ENCODE measurements at regions not wholly inside any gene's neighbourhood (a gene's known extent, or its start where the extent isn't known, plus 50 kb on each side); places are given as distances from the start of the nearest gene placed in this dataset.

GRCh38 chr4:166501941-166502382 is 628.9 kb downstream of the TLL1 start:
- TF ChIP-seq CTCF (conservative IDR thresholded peaks at IDR 0.05), result peak; percentile 89
- Mint-ChIP-seq H3K27me3 (ENCODE audit: insufficient read depth) (no peaks in the 10 kb centered on the region), H3K36me3 (ENCODE audit: low read depth) (no peaks in the 10 kb centered on the region), H3K4me1 (peaks cover 2% of the 10 kb centered on the region), H3K4me3 (no peak overlapping the region), H3K27ac (no peak overlapping the region), H3K9me3 (no peaks in the 10 kb centered on the region)
- 27 to 46% methylated on average over 7 to 13 of the region's 13 CpGs for WGBS, 2 experiments (ENCODE audit: insufficient coverage in 1 of 2, insufficient read length in 1 of 2)
- no peak overlapping the region for H3K27ac ChIP-seq (ENCODE audit: low read depth, low read length)
- peak; percentile 88 for DNase-seq
- H3K36me3 ChIP-seq (ENCODE audit: control insufficient read depth, insufficient read depth, low read length), result no peaks in the 10 kb centered on the region
- H3K4me1 ChIP-seq (ENCODE audit: control insufficient read depth, insufficient read depth, low read length), result no peaks in the 10 kb centered on the region
- no peak overlapping the region for H3K4me3 ChIP-seq (ENCODE audit: low read length)
- H3K27me3 ChIP-seq (ENCODE audit: control insufficient read depth, insufficient read depth, low read length, poor library complexity, severe bottlenecking), result no peaks in the 10 kb centered on the region
- H3K9ac ChIP-seq (ENCODE audit: extremely low read depth, low read length, poor library complexity, severe bottlenecking), result no peak overlapping the region
- no peaks in the 10 kb centered on the region for H3K9me3 ChIP-seq (ENCODE audit: control insufficient read depth, low read length)

- Mint-ChIP-seq H3K4me3 (no peak overlapping the region), H3K4me1 (peaks cover 2% of the 10 kb centered on the region), H3K9me3 (no peaks in the 10 kb centered on the region), H3K27ac (no peak overlapping the region), H3K36me3 (ENCODE audit: low read depth) (no peaks in the 10 kb centered on the region), H3K27me3 (ENCODE audit: insufficient read depth) (no peaks in the 10 kb centered on the region)
- Histone ChIP-seq H3K27me3 (ENCODE audit: control insufficient read depth, insufficient read depth, low read length, poor library complexity, severe bottlenecking) (no peaks in the 10 kb centered on the region), H3K36me3 (ENCODE audit: control insufficient read depth, insufficient read depth, low read length) (no peaks in the 10 kb centered on the region), H3K4me3 (ENCODE audit: low read length) (no peak overlapping the region), H3K27ac (ENCODE audit: low read depth, low read length) (no peak overlapping the region), H3K9me3 (ENCODE audit: control insufficient read depth, low read length) (no peaks in the 10 kb centered on the region), H3K4me1 (ENCODE audit: control insufficient read depth, insufficient read depth, low read length) (no peaks in the 10 kb centered on the region), H3K9ac (ENCODE audit: extremely low read depth, low read length, poor library complexity, severe bottlenecking) (no peak overlapping the region)
- 91 to 100% methylated on average over 1 to 9 of the region's 9 CpGs for WGBS, 2 experiments (ENCODE audit: insufficient coverage in 1 of 2, insufficient read length in 1 of 2)
- DNase-seq, result no peak
- no peak for TF ChIP-seq CTCF (conservative IDR thresholded peaks at IDR 0.05)
Observed at GRCh38 chr4:166502660-166503059, 629.6 kb downstream of the TLL1 start.

GRCh38 chr4:166506051-166506450 is 633.0 kb downstream of the TLL1 start:
- TF ChIP-seq CTCF (conservative IDR thresholded peaks at IDR 0.05), result no peak
- Mint-ChIP-seq H3K4me1 (no peaks in the 10 kb centered on the region), H3K27ac (no peak overlapping the region), H3K36me3 (ENCODE audit: low read depth) (no peaks in the 10 kb centered on the region), H3K27me3 (ENCODE audit: insufficient read depth) (no peaks in the 10 kb centered on the region), H3K9me3 (no peaks in the 10 kb centered on the region), H3K4me3 (no peak overlapping the region)
- Histone ChIP-seq H3K9me3 (ENCODE audit: control insufficient read depth, low read length) (no peaks in the 10 kb centered on the region), H3K27ac (ENCODE audit: low read depth, low read length) (no peak overlapping the region), H3K4me1 (ENCODE audit: control insufficient read depth, insufficient read depth, low read length) (no peaks in the 10 kb centered on the region), H3K36me3 (ENCODE audit: control insufficient read depth, insufficient read depth, low read length) (no peaks in the 10 kb centered on the region), H3K9ac (ENCODE audit: extremely low read depth, low read length, poor library complexity, severe bottlenecking) (no peak overlapping the region), H3K27me3 (ENCODE audit: control insufficient read depth, insufficient read depth, low read length, poor library complexity, severe bottlenecking) (no peaks in the 10 kb centered on the region), H3K4me3 (ENCODE audit: low read length) (no peak overlapping the region)
- 96 to 100% methylated on average over 1 to 3 of the region's 3 CpGs for WGBS, 2 experiments (ENCODE audit: insufficient coverage in 1 of 2, insufficient read length in 1 of 2)
- no peak for DNase-seq

Data from endodermal cell (in vitro differentiated cells).